ENCODE measurements at regions not wholly inside any gene's neighbourhood (a gene's known extent, or its start where the extent isn't known, plus 50 kb on each side); places are given as distances from the start of the nearest gene placed in this dataset.

DNA sequence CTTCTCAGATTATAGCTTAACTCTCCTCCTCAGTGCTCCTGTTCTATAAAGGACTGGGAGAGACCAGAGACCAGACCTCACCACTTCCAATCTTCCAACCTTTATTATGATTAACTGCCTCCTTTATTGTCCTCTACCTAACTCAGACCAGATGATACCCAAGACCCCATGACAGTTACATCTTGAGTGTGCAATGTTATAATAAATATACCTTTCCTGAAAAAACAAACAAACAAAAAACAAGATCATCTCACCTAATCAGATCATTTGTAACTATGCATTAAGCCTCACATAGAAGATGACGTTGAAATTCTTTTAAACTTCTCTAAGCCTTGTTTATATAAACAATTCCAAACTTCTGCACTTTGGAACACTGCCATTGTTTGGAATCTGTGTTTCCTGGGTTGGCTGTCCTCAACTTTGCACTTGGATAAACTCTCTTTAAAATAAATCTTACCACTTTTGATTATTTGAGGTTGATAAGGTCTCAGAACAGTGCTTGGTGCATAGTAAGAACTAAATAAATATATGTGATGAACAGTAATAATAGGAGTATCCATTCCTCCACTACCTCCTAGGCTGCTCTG lies 342.7 kb downstream of the TDRD15 start:
- Histone ChIP-seq H3K9ac (ENCODE audit: low read depth in 2 of 2, low read length in 2 of 2) (no peak overlapping the region), H3K27ac (no peak overlapping the region), H3K36me3 (no peaks in the 10 kb centered on the region), H3K9me3 (no peaks in the 10 kb centered on the region), H3K4me3 (no peak overlapping the region), H3K27me3 (no peaks in the 10 kb centered on the region), H3K4me1 (no peaks in the 10 kb centered on the region)
- TF ChIP-seq, protein P1, sequence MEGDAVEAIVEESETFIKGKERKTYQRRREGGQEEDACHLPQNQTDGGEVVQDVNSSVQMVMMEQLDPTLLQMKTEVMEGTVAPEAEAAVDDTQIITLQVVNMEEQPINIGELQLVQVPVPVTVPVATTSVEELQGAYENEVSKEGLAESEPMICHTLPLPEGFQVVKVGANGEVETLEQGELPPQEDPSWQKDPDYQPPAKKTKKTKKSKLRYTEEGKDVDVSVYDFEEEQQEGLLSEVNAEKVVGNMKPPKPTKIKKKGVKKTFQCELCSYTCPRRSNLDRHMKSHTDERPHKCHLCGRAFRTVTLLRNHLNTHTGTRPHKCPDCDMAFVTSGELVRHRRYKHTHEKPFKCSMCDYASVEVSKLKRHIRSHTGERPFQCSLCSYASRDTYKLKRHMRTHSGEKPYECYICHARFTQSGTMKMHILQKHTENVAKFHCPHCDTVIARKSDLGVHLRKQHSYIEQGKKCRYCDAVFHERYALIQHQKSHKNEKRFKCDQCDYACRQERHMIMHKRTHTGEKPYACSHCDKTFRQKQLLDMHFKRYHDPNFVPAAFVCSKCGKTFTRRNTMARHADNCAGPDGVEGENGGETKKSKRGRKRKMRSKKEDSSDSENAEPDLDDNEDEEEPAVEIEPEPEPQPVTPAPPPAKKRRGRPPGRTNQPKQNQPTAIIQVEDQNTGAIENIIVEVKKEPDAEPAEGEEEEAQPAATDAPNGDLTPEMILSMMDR (IDR thresholded peaks at IDR 0.05), result no peak
- DNase-seq, result no peak
- intact Hi-C loops (cut with DNase I), result no loop called here

DNA sequence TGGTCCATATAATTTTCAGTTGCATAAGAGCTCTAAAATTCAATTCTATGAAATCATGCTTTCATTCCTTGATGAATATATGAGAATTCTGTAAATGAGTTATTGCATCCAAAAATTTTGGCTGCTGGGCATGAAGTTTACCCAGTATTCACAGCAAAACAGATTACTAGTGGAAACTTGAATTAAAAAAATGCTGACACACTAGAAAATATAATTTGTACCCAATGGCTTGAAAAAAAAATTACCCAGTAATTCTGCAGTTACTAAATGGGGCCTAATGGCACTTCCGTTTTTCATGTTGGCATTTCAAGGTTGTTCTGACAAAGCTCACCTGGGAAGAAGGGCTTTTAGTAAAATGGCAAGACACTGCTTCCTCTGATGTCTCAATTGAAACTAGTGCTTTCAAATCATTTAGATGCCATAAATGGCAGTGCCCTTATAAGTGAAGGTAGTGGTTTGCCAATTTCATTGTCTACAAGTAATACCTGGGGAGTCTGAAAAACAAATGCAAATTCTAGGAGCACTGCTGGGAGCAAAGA lies 343.6 kb downstream of the TDRD15 start:
- no peak overlapping the region for H3K9ac ChIP-seq (ENCODE audit: low read depth in 2 of 2, low read length in 2 of 2)
- H3K36me3 ChIP-seq, result no peaks in the 10 kb centered on the region
- no peak overlapping the region for H3K4me3 ChIP-seq
- no peaks in the 10 kb centered on the region for H3K9me3 ChIP-seq
- no peaks in the 10 kb centered on the region for H3K27me3 ChIP-seq
- TF ChIP-seq, protein P1 (IDR thresholded peaks at IDR 0.05), result no peak
- intact Hi-C loops (cut with DNase I), result no loop called here
- no peaks in the 10 kb centered on the region for H3K4me1 ChIP-seq
- no peak for DNase-seq
- no peak overlapping the region for H3K27ac ChIP-seq

DNA sequence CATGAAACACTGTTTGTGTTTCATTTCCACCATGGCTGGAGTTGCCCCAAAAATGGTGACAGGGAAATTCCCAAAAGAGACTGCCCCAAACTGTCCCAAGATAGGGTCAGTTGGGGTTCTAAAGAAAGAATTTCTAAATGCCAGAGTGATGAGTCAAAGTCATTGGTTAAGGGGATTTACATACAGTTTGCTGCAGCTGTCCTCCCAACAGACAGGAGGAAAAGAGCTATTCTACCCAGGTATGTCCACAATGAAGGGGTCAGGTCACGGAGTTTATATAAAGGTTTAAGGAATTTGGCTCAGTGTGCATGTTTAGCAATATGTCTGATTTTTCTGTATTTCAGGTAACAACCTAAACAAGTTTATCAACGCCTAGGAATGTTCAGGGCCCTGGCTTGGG lies 344.1 kb downstream of the TDRD15 start:
- H3K9ac ChIP-seq (ENCODE audit: low read depth in 2 of 2, low read length in 2 of 2), result no peak overlapping the region
- H3K27me3 ChIP-seq, result no peaks in the 10 kb centered on the region
- no peaks in the 10 kb centered on the region for H3K36me3 ChIP-seq
- H3K27ac ChIP-seq, result no peak overlapping the region
- no peaks in the 10 kb centered on the region for H3K4me1 ChIP-seq
- intact Hi-C loops (cut with DNase I), result no loop called here
- H3K4me3 ChIP-seq, result no peak overlapping the region
- TF ChIP-seq, protein P1 (IDR thresholded peaks at IDR 0.05), result no peak
- DNase-seq, result no peak
- no peaks in the 10 kb centered on the region for H3K9me3 ChIP-seq

DNA sequence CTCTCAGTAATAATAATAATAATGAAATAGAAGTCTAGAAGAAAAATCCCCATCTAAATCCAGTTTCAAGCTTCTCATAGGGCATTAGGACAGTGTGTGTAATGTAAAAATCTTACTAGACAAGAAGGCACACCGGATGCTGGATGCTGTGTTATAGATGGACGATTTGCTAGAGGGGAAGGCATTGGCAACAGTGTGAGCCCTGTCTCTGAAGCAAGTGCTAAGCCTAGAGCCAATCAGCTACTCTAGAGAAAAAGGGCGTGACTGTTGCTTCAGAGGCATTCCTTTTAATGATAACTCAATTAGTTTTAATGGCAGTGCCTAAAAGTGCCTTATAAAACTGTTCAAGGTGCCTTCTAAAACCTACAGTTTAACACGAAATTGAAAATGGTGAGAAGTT lies 344.9 kb downstream of the TDRD15 start:
- Histone ChIP-seq H3K27me3 (no peaks in the 10 kb centered on the region), H3K4me3 (no peak overlapping the region), H3K27ac (no peak overlapping the region), H3K9ac (ENCODE audit: low read depth in 2 of 2, low read length in 2 of 2) (no peak overlapping the region), H3K9me3 (no peaks in the 10 kb centered on the region), H3K36me3 (no peaks in the 10 kb centered on the region), H3K4me1 (no peaks in the 10 kb centered on the region)
- no peak for DNase-seq
- TF ChIP-seq, protein P1 (IDR thresholded peaks at IDR 0.05), result no peak
- intact Hi-C loops (cut with DNase I), result no loop called here

DNA sequence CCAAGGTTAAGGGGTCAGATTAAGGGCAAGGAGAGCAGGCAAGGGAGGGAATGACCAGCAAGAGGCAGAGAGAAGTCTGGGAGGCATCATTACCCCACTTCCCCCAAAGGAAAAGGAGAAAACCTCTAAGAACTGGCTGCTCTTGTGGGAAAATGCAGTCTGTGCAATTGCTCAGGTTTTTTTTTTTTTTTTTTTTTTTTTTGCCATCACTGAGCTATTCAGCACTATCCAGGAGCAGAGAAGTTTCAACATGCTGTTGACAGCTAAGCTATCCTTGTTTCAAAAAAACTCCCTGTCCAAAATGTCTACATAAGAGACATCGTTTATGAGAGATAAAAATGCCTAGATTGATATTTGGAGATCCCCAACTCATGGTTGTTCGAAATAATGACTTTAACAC lies 345.4 kb downstream of the TDRD15 start:
- intact Hi-C loops (cut with DNase I), result no loop called here
- no peak for DNase-seq

More for the DNA sequence above, 345.4 kb downstream of the TDRD15 start:
- Histone ChIP-seq H3K4me1 (no peaks in the 10 kb centered on the region), H3K4me3 (no peak overlapping the region), H3K27me3 (no peaks in the 10 kb centered on the region), H3K9me3 (no peaks in the 10 kb centered on the region), H3K27ac (no peak overlapping the region), H3K9ac (ENCODE audit: low read depth in 2 of 2, low read length in 2 of 2) (no peak overlapping the region), H3K36me3 (no peaks in the 10 kb centered on the region)
- TF ChIP-seq, protein P1 (IDR thresholded peaks at IDR 0.05), result no peak

Measured in colonic mucosa (tissue), 4 donors.